ENCODE measurements at regions not wholly inside any gene's neighbourhood (a gene's known extent, or its start where the extent isn't known, plus 50 kb on each side); places are given as distances from the start of the nearest gene placed in this dataset.

DNA sequence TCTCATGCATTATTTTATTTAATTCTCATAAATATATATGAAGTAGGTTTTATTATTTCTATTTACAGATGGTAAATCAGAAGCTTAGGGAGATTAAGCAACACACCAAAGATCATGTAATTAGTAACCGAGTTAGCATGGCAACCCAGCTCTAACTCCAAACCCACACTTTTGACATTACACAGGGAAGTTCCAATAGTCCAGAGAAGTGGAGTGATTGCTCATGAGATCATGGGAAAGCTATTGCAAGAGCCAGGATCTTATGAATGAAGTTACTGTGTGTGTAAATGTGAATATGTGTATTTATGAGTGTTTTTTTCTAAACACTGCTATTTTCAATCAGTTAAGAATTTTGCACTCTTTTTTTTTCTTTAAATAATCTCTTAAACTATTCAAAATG, 225.8 kb upstream of the KIRREL3 start (continued):
- TF ChIP-seq, protein P1, sequence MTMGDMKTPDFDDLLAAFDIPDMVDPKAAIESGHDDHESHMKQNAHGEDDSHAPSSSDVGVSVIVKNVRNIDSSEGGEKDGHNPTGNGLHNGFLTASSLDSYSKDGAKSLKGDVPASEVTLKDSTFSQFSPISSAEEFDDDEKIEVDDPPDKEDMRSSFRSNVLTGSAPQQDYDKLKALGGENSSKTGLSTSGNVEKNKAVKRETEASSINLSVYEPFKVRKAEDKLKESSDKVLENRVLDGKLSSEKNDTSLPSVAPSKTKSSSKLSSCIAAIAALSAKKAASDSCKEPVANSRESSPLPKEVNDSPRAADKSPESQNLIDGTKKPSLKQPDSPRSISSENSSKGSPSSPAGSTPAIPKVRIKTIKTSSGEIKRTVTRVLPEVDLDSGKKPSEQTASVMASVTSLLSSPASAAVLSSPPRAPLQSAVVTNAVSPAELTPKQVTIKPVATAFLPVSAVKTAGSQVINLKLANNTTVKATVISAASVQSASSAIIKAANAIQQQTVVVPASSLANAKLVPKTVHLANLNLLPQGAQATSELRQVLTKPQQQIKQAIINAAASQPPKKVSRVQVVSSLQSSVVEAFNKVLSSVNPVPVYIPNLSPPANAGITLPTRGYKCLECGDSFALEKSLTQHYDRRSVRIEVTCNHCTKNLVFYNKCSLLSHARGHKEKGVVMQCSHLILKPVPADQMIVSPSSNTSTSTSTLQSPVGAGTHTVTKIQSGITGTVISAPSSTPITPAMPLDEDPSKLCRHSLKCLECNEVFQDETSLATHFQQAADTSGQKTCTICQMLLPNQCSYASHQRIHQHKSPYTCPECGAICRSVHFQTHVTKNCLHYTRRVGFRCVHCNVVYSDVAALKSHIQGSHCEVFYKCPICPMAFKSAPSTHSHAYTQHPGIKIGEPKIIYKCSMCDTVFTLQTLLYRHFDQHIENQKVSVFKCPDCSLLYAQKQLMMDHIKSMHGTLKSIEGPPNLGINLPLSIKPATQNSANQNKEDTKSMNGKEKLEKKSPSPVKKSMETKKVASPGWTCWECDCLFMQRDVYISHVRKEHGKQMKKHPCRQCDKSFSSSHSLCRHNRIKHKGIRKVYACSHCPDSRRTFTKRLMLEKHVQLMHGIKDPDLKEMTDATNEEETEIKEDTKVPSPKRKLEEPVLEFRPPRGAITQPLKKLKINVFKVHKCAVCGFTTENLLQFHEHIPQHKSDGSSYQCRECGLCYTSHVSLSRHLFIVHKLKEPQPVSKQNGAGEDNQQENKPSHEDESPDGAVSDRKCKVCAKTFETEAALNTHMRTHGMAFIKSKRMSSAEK (CRISPR knock-in tag; IDR thresholded peaks at IDR 0.05; ENCODE audit: borderline replicate concordance) = no peak
- TF ChIP-seq, protein P2, sequence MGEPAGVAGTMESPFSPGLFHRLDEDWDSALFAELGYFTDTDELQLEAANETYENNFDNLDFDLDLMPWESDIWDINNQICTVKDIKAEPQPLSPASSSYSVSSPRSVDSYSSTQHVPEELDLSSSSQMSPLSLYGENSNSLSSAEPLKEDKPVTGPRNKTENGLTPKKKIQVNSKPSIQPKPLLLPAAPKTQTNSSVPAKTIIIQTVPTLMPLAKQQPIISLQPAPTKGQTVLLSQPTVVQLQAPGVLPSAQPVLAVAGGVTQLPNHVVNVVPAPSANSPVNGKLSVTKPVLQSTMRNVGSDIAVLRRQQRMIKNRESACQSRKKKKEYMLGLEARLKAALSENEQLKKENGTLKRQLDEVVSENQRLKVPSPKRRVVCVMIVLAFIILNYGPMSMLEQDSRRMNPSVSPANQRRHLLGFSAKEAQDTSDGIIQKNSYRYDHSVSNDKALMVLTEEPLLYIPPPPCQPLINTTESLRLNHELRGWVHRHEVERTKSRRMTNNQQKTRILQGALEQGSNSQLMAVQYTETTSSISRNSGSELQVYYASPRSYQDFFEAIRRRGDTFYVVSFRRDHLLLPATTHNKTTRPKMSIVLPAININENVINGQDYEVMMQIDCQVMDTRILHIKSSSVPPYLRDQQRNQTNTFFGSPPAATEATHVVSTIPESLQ (CRISPR knock-in tag; IDR thresholded peaks at IDR 0.05) = no peak
- no peak for TF ChIP-seq FOXK1 (CRISPR knock-in tag; IDR thresholded peaks at IDR 0.05)
- TF ChIP-seq GTF2I (CRISPR knock-in tag; conservative IDR thresholded peaks at IDR 0.05) = no peak
- no peak for TF ChIP-seq NR3C1 (CRISPR knock-in tag; conservative IDR thresholded peaks at IDR 0.05; ENCODE audit: low read depth)

DNA sequence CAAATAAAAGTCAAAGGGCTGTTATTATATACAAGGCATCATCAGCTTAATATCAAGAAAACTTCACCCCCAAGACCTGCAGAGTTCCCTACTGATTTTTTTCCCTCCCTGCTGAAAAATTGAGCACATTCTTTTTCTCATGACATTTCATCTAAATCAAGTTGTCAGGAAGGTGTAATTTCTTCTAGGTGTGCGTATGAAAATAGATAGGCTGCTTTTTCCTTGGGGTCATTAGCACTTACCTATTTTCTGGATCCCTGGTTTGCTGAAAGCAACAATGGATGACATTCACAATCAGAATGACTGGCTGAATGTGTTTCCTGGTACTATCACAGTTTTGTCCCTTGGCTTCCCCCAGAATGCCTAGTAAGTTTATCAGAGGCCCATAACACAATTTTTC, 225.0 kb upstream of the KIRREL3 start:
- peaks cover 2% of the 10 kb centered on the region for H3K27me3 Mint-ChIP-seq (ENCODE audit: low read depth)
- no peaks in the 10 kb centered on the region for H3K9me3 Mint-ChIP-seq
- ATAC-seq (no peak), DNase-seq (ENCODE audit: low spot score) (no peak)
- H3K36me3 Mint-ChIP-seq = no peaks in the 10 kb centered on the region
- peaks cover 6% of the 10 kb centered on the region for H3K4me1 Mint-ChIP-seq
- no peak overlapping the region for H3K27ac Mint-ChIP-seq
- no peak overlapping the region for H3K4me3 Mint-ChIP-seq
- ChIA-PET CTCF (no interaction called here), POLR2A (no interaction called here)
- TF ChIP-seq, protein P3, sequence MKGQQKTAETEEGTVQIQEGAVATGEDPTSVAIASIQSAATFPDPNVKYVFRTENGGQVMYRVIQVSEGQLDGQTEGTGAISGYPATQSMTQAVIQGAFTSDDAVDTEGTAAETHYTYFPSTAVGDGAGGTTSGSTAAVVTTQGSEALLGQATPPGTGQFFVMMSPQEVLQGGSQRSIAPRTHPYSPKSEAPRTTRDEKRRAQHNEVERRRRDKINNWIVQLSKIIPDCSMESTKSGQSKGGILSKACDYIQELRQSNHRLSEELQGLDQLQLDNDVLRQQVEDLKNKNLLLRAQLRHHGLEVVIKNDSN (CRISPR knock-in tag; IDR thresholded peaks at IDR 0.05) = no peak

DNA sequence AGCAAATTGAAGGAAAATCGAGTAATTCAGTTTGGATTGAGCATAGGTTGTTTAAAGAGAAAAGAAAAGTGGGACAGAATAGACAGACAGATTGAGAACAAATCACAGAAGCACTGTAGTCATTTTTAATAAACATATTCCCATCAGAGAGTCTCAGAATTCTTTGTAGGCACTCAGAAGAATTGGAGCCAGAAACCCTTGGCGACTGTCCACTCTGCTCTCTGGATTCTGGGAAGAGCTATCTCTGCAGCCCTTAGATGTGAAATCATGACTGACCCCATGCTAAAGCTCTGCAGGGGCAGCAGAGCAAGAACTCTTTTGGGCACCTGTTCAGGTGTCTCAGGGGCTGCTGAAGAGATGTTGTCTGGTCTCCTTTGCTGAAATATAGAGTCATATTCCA, 223.7 kb upstream of the KIRREL3 start:
- DNase-seq (ENCODE audit: low spot score) (no peak), ATAC-seq (no peak)
- ChIA-PET POLR2A (no interaction called here), CTCF (no interaction called here)
- Mint-ChIP-seq H3K4me3 (no peak overlapping the region), H3K27ac (no peak overlapping the region), H3K36me3 (no peaks in the 10 kb centered on the region), H3K27me3 (ENCODE audit: low read depth) (peaks cover 2% of the 10 kb centered on the region), H3K9me3 (0 out of 2 replicates have a peak, but pooled peaks cover 3% of the 10 kb centered on the region), H3K4me1 (peaks cover 6% of the 10 kb centered on the region)
- TF ChIP-seq, protein P4, sequence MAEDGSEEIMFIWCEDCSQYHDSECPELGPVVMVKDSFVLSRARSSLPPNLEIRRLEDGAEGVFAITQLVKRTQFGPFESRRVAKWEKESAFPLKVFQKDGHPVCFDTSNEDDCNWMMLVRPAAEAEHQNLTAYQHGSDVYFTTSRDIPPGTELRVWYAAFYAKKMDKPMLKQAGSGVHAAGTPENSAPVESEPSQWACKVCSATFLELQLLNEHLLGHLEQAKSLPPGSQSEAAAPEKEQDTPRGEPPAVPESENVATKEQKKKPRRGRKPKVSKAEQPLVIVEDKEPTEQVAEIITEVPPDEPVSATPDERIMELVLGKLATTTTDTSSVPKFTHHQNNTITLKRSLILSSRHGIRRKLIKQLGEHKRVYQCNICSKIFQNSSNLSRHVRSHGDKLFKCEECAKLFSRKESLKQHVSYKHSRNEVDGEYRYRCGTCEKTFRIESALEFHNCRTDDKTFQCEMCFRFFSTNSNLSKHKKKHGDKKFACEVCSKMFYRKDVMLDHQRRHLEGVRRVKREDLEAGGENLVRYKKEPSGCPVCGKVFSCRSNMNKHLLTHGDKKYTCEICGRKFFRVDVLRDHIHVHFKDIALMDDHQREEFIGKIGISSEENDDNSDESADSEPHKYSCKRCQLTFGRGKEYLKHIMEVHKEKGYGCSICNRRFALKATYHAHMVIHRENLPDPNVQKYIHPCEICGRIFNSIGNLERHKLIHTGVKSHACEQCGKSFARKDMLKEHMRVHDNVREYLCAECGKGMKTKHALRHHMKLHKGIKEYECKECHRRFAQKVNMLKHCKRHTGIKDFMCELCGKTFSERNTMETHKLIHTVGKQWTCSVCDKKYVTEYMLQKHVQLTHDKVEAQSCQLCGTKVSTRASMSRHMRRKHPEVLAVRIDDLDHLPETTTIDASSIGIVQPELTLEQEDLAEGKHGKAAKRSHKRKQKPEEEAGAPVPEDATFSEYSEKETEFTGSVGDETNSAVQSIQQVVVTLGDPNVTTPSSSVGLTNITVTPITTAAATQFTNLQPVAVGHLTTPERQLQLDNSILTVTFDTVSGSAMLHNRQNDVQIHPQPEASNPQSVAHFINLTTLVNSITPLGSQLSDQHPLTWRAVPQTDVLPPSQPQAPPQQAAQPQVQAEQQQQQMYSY (CRISPR knock-in tag; IDR thresholded peaks at IDR 0.05) = no peak

DNA sequence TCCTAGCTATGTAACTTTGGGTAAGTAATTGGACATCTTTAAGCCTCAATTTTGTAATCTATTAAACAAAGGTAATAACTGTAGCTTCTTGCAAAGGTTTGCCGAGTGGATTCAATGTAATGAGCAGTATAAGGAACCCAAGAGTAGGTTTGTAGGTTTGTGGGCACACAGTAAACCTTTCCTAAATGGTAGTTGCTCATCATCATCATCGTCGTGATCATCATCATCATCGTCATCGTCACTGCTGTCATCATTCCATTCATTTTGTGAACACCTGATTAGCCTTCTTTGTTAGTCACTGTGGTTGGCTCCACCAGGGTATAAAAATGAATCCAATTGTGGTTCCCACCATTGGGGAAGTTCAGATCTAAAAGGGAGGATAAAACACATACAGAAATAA, 223.1 kb upstream of the KIRREL3 start:
- CTCF ChIA-PET = no interaction called here
- Mint-ChIP-seq H3K27me3 (ENCODE audit: low read depth) (peaks cover 2% of the 10 kb centered on the region), H3K4me1 (peaks cover 6% of the 10 kb centered on the region), H3K4me3 (no peak overlapping the region), H3K36me3 (no peaks in the 10 kb centered on the region), H3K27ac (no peak overlapping the region), H3K9me3 (0 out of 2 replicates have a peak, but pooled peaks cover 3% of the 10 kb centered on the region)
- DNase-seq (ENCODE audit: low spot score) (no peak), ATAC-seq (no peak)
- POLR2A ChIA-PET = no interaction called here
- TF ChIP-seq, protein P5, sequence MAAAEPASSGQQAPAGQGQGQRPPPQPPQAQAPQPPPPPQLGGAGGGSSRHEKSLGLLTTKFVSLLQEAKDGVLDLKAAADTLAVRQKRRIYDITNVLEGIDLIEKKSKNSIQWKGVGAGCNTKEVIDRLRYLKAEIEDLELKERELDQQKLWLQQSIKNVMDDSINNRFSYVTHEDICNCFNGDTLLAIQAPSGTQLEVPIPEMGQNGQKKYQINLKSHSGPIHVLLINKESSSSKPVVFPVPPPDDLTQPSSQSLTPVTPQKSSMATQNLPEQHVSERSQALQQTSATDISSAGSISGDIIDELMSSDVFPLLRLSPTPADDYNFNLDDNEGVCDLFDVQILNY (CRISPR knock-in tag; IDR thresholded peaks at IDR 0.05) = no peak
- TF ChIP-seq KAT7 (CRISPR knock-in tag; IDR thresholded peaks at IDR 0.05; ENCODE audit: borderline replicate concordance) (no peak), OVOL2 (CRISPR knock-in tag; IDR thresholded peaks at IDR 0.05; ENCODE audit: borderline replicate concordance) (no peak), CBFB (CRISPR knock-in tag; IDR thresholded peaks at IDR 0.05; ENCODE audit: low read depth) (no peak), NR1H2 (CRISPR knock-in tag; IDR thresholded peaks at IDR 0.05) (no peak), TP53 (CRISPR knock-in tag; IDR thresholded peaks at IDR 0.05) (no peak), JAZF1 (CRISPR knock-in tag; IDR thresholded peaks at IDR 0.05) (no peak), ZNF138 (CRISPR knock-in tag; conservative IDR thresholded peaks at IDR 0.05) (no peak)
- TF ChIP-seq, protein P6, sequence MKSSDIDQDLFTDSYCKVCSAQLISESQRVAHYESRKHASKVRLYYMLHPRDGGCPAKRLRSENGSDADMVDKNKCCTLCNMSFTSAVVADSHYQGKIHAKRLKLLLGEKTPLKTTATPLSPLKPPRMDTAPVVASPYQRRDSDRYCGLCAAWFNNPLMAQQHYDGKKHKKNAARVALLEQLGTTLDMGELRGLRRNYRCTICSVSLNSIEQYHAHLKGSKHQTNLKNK (CRISPR knock-in tag; IDR thresholded peaks at IDR 0.05) = no peak
- TF ChIP-seq, protein P7, sequence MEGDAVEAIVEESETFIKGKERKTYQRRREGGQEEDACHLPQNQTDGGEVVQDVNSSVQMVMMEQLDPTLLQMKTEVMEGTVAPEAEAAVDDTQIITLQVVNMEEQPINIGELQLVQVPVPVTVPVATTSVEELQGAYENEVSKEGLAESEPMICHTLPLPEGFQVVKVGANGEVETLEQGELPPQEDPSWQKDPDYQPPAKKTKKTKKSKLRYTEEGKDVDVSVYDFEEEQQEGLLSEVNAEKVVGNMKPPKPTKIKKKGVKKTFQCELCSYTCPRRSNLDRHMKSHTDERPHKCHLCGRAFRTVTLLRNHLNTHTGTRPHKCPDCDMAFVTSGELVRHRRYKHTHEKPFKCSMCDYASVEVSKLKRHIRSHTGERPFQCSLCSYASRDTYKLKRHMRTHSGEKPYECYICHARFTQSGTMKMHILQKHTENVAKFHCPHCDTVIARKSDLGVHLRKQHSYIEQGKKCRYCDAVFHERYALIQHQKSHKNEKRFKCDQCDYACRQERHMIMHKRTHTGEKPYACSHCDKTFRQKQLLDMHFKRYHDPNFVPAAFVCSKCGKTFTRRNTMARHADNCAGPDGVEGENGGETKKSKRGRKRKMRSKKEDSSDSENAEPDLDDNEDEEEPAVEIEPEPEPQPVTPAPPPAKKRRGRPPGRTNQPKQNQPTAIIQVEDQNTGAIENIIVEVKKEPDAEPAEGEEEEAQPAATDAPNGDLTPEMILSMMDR (IDR thresholded peaks at IDR 0.05) = no peak

All from WTC11 (cell line).